ENCODE measurements at regions not wholly inside any gene's neighbourhood (a gene's known extent, or its start where the extent isn't known, plus 50 kb on each side); places are given as distances from the start of the nearest gene placed in this dataset.

- no TSS peak for BruUV-seq (replicated peaks)
- H3K4me3 Mint-ChIP-seq (ENCODE audit: low read depth, unreplicated experiment): no peak overlapping the region
- no peaks in the 10 kb centered on the region for H3K4me1 Mint-ChIP-seq (ENCODE audit: low read depth, unreplicated experiment)
- intact Hi-C loops (cut with micrococcal nuclease; ENCODE audit: unreplicated experiment): loop anchor here (1.0 to 5.0 kb wide), 3 partner anchors 126 to 575 kb away; no protein-coding TSS in a partner anchor
- CTCF ChIA-PET: interaction anchor here (1.3 to 2.6 kb wide), 2 partner anchors 11 to 225 kb away, joined by 4 to 15 read pairs; no protein-coding TSS in a partner anchor
- H3K27ac Mint-ChIP-seq (ENCODE audit: unreplicated experiment): no peak overlapping the region
- no peaks in the 10 kb centered on the region for H3K36me3 Mint-ChIP-seq (ENCODE audit: insufficient read depth, unreplicated experiment)
- H3K9me3 Mint-ChIP-seq (ENCODE audit: low read depth, unreplicated experiment): no peaks in the 10 kb centered on the region
- no peak for DNase-seq
- peaks cover 71% of the 10 kb centered on the region for H3K27me3 Mint-ChIP-seq (ENCODE audit: unreplicated experiment)
- no peak for TF ChIP-seq CTCF (IDR thresholded peaks at IDR 0.05; ENCODE audit: unreplicated experiment)
Observed at GRCh38 chr3:10757821-10758130, 58.3 kb upstream of the SLC6A11 start.

GRCh38 chr3:10758304-10759037, 57.6 kb upstream of the SLC6A11 start:
- peaks cover 71% of the 10 kb centered on the region for H3K27me3 Mint-ChIP-seq (ENCODE audit: unreplicated experiment)
- peak; percentile 61 for DNase-seq
- no peak overlapping the region for H3K4me3 Mint-ChIP-seq (ENCODE audit: low read depth, unreplicated experiment)
- H3K36me3 Mint-ChIP-seq (ENCODE audit: insufficient read depth, unreplicated experiment): no peaks in the 10 kb centered on the region
- TF ChIP-seq CTCF (IDR thresholded peaks at IDR 0.05; ENCODE audit: unreplicated experiment): peak; percentile 65
- intact Hi-C loops (cut with micrococcal nuclease; ENCODE audit: unreplicated experiment): loop anchor here (1.0 to 5.0 kb wide), 3 partner anchors 125 to 574 kb away; no protein-coding TSS in a partner anchor
- no peaks in the 10 kb centered on the region for H3K4me1 Mint-ChIP-seq (ENCODE audit: low read depth, unreplicated experiment)
- no TSS peak for BruUV-seq (replicated peaks)
- H3K9me3 Mint-ChIP-seq (ENCODE audit: low read depth, unreplicated experiment): no peaks in the 10 kb centered on the region
- CTCF ChIA-PET: interaction anchor here (0.9 to 2.6 kb wide), 6 partner anchors 9 to 224 kb away, joined by 3 to 15 read pairs (median 4); no protein-coding TSS in a partner anchor
- no peak overlapping the region for H3K27ac Mint-ChIP-seq (ENCODE audit: unreplicated experiment)

- no peak for DNase-seq
- Mint-ChIP-seq H3K4me3 (ENCODE audit: low read depth, unreplicated experiment) (no peak overlapping the region), H3K27me3 (ENCODE audit: unreplicated experiment) (peaks cover 70% of the 10 kb centered on the region), H3K27ac (ENCODE audit: unreplicated experiment) (no peak overlapping the region), H3K36me3 (ENCODE audit: insufficient read depth, unreplicated experiment) (no peaks in the 10 kb centered on the region), H3K4me1 (ENCODE audit: low read depth, unreplicated experiment) (no peaks in the 10 kb centered on the region), H3K9me3 (ENCODE audit: low read depth, unreplicated experiment) (no peaks in the 10 kb centered on the region)
- no TSS peak for BruUV-seq (replicated peaks)
- CTCF ChIA-PET: interaction anchor here (1.4 to 2.6 kb wide), 2 partner anchors 10 to 14 kb away, joined by 6 to 15 read pairs; no protein-coding TSS in a partner anchor
- intact Hi-C loops (cut with micrococcal nuclease; ENCODE audit: unreplicated experiment): loop anchor here (5.0 kb wide), 1 partner anchor 573 kb away; no protein-coding TSS in a partner anchor
- no peak for TF ChIP-seq CTCF (IDR thresholded peaks at IDR 0.05; ENCODE audit: unreplicated experiment)
Observed at GRCh38 chr3:10759495-10759894, 56.5 kb upstream of the SLC6A11 start.

- no TSS peak for BruUV-seq (replicated peaks)
- no peaks in the 10 kb centered on the region for H3K9me3 Mint-ChIP-seq (ENCODE audit: low read depth, unreplicated experiment)
- H3K4me1 Mint-ChIP-seq (ENCODE audit: low read depth, unreplicated experiment): no peaks in the 10 kb centered on the region
- H3K27me3 Mint-ChIP-seq (ENCODE audit: unreplicated experiment): peaks cover 65% of the 10 kb centered on the region
- no peaks in the 10 kb centered on the region for H3K36me3 Mint-ChIP-seq (ENCODE audit: insufficient read depth, unreplicated experiment)
- DNase-seq: no peak
- H3K4me3 Mint-ChIP-seq (ENCODE audit: low read depth, unreplicated experiment): no peak overlapping the region
- intact Hi-C loops (cut with micrococcal nuclease; ENCODE audit: unreplicated experiment): no loop called here
- no peak for TF ChIP-seq CTCF (IDR thresholded peaks at IDR 0.05; ENCODE audit: unreplicated experiment)
- H3K27ac Mint-ChIP-seq (ENCODE audit: unreplicated experiment): no peak overlapping the region
- CTCF ChIA-PET: no interaction called here
Observed at GRCh38 chr3:10760199-10760598, 55.8 kb upstream of the SLC6A11 start.
